GM21786 (cell line): ENCODE measurements at regions not wholly inside any gene's neighbourhood (a gene's known extent, or its start where the extent isn't known, plus 50 kb on each side); places are given as distances from the start of the nearest gene placed in this dataset.
A peak's percentile ranks its signal among the peaks of the same experiment; 100 is the strongest.
"Not testable (repeated sequence)": the region's sequence is repeated elsewhere in the genome, so short reads cannot be mapped to it uniquely, and the experiment has no call there.

Experiments used
- ATAC-seq: cut with Tn5 transposase; IDR thresholded peaks from one replicate; pipeline ENCODE4 v1.9.1; 2021; ENCODE audit not compliant: unreplicated experiment

GRCh38 chr22:22296047-22296446 lies 51.5 kb downstream of the VPREB1 start:
- ATAC-seq: not testable (repeated sequence)

DNA sequence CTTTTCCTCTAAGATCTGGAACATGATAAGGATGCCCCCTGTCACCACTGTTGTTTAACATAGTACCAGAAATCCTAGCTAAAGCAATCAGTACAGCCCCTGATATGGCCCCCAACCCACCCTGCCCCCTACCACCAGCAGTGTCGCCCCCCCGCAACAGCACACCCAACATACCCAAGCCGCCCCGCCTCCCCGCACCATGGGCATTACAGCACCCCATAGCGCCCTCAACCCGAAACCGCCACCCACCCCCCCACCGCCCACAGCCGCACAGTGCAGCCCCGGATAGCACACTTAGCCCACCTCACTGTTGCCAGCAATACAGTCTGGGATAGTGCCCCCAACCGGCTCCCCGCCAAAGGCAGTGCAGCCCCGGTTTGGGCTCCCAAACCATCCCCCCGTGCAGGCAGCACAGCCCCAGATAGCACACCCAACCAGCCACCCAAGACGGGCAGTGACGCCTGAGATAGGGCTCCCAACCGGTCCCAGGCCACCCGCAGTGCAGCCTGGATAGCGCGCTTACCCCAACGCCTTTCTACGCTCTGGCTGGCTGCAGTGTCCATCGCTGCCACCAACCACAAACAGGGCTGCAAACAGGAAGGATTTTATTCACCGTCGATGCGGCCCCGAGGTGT lies 52.7 kb downstream of the VPREB1 start:
- ATAC-seq: not testable (repeated sequence)

DNA sequence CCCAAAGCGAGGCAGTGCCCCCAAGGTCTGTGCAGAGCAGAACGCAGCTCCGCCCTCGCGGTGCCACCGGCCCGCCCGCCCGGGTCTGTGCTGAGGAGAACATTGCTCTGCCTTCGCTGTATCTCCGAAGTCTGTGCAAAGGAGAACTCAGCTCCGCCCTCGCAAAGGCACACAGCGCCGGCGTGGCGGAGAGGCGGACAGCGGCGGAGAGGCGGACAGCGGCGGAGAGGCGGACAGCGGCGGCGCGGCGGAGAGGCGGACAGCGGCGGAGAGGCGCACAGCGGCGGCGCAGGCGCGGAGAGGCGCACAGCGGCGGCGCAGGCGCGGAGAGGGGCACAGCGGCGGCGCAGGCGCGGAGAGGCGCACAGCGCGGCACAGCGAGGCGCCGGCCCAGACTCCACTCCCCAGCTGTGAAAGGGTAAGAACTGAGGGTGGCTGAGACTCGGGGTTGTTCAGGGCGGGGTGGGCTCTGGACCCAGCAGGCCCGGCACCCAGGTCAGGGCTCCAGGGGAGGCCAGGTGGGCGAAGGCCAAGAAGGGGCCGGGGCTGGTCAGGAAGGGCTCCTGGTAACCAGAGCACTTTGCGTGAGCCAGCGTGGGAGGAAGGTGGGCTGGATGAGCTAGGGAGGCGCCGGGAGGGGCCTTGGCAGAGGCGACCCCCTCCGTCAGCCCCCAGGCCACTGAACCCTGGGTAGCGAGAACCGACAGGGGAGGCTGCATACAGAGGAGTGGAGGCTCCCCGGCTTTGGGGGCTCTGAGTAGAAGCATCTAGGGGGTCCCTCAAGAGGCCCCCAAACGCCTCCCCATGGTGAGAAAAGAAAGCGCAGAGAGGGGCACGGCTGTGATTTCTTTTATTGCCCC lies 53.4 kb downstream of the VPREB1 start:
- ATAC-seq: peak; percentile 92

DNA sequence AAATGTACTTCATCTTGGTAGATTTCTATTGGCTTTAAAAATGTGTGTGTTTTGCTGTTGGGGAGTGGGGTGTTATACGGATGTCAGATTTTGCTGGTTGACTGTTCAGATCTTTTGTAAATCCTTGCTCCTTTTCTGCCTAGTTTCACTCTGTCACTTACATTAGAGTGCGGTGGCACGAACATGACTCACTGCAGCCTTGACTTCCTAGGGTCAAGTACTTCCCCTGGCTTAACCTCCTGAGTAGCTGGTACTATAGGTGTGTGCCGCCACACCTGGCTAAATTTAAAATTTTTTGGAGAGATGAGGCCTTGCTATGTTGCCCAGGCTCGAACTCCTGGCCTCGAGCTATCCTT lies 54.0 kb downstream of the VPREB1 start:
- not testable (repeated sequence) for ATAC-seq

DNA sequence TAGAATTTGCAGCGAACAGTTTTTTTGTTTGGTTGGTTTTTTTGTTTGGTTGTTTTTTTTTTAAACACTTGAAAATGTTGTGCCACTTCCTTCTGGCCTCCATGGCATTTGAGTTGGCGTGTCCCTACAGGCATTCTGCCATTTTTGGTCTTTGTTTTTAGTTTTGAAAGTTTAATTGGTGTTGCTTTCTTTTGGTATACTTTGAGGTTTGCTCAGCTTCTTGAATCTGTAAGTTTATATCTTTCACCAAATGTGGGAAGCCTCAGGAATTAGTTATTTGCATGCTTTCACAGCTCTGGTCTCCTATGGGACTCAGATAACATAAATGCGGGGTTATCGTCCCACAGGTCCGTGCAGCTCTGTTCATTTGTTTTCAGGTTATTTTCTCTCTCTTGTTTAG lies 55.9 kb downstream of the VPREB1 start:
- ATAC-seq: not testable (repeated sequence)

GRCh38 chr22:22300946-22301345 lies 56.4 kb downstream of the VPREB1 start:
- not testable (repeated sequence) for ATAC-seq

GRCh38 chr22:22316589-22316988 lies 72.0 kb downstream of the VPREB1 start:
- no peak for ATAC-seq

- ATAC-seq: no peak
Observed at GRCh38 chr22:22318723-22319465, 74.3 kb downstream of the VPREB1 start.

DNA sequence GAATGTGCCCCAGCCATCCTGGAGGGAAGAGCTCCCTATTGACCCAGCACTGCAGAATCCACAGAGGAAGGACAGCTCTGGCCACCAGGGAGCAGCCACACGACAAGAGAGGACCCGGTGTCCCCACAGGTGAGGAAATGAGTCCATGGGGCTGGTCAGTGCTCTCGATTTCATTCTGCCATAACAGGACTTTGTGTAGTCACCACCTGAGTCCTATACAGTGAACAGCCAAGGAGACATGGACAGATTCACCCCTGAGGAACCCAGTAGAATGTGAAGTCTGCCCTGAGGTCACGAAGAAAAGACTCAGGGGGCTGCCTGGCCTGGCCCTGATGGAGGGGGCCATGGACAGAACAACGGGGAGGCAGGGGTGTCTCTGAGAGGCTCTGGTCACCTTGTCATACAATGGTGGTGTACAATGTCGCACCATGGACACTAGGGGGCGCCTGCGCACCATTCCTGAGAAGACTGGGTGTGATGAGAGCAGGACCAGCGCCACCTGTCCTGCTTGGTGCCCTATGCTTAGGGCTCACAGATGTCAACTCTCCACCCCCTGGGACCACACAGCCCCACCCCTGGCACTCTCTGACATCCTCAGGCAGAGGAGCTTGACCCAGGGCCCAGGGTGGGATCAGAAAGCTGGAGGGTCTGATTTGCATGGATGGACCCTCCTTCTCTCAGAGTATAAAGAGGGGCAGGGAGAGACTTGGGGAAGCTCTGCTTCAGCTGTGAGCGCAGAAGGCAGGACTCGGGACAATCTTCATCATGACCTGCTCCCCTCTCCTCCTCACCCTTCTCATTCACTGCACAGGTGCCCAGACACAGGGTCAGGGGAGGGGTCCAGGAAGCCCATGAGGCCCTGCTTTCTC lies 77.4 kb downstream of the VPREB1 start:
- peak; percentile 75 for ATAC-seq

GRCh38 chr22:22322792-22323191 lies 78.2 kb downstream of the VPREB1 start:
- no peak for ATAC-seq

DNA sequence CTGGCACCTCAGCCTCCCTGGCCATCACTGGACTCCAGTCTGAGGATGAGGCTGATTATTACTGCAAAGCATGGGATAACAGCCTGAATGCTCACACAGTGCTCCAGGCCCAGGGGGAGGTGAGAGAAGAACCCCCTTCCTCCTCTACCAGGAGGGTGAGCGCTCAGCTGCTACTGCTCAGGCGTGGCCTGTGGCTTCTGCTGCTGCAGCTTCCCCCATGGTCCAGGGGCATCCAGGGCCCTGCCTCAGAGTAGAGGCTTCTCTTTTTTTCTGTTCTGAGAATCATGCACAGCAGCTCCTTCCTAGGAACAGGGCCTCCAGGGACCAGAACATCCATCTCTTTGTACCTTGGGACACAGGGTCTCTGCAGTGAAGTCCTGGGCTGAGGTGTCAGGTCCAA lies 83.1 kb downstream of the VPREB1 start:
- no peak for ATAC-seq

DNA sequence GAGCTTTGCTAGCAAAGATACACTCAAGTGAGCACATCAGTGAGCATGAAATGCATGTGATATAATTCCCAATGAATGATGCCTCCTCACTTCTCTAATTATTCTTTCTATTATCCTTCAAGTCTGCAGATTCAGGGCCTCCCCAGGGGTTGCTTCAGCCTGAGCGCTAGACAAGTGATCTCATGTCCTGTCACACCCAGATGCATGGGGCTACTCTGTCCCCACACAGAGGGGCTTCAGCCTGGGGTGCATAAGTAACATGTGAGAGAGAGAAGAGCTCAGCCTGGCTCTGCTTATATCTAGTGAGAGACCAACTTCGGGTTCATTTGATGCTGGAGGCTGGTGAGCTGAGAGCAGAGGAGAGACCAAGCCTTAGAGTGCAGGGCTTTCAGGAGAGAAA lies 85.2 kb downstream of the VPREB1 start:
- no peak for ATAC-seq

GRCh38 chr22:22335640-22336039 lies 91.1 kb downstream of the VPREB1 start:
- ATAC-seq: not testable (repeated sequence)

DNA sequence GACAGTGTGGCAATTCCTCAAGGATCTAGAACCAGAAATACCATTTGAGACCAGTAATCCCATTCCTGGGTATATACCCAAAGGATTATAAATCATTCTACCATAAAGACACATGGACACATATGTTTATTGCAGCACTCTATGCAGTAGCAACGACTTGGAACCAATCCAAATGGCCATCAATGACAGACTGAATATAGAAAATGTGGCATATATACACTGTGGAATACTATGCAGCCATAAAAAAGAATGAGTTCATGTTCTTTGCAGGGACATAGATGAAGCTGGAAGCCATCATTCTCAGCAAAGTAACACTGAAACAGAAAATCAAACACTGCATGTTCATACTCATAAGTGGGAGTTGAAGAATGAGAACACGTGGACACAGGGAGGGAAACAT lies 91.7 kb downstream of the VPREB1 start:
- not testable (repeated sequence) for ATAC-seq

GRCh38 chr22:22338778-22339177 lies 94.2 kb downstream of the VPREB1 start:
- not testable (repeated sequence) for ATAC-seq

DNA sequence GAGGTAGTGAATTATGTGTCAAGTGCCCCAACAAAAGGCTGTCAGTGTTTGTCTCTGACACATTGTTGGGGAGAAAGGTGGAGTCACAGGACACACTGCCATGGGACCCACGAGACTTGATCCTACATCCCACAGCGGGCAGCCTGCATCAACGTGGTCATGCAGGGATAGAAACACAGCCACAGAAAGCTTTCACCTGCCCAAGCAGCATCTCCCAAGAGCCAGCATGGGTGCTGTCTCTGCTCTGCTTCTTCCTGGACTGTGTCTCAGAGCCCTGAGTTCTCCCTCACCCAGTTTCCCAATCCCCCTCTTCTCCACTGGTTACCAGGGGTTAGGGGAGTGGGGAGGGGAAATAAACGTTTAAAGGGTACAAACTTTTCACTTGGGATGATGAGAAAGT lies 97.2 kb downstream of the VPREB1 start:
- ATAC-seq: no peak

DNA sequence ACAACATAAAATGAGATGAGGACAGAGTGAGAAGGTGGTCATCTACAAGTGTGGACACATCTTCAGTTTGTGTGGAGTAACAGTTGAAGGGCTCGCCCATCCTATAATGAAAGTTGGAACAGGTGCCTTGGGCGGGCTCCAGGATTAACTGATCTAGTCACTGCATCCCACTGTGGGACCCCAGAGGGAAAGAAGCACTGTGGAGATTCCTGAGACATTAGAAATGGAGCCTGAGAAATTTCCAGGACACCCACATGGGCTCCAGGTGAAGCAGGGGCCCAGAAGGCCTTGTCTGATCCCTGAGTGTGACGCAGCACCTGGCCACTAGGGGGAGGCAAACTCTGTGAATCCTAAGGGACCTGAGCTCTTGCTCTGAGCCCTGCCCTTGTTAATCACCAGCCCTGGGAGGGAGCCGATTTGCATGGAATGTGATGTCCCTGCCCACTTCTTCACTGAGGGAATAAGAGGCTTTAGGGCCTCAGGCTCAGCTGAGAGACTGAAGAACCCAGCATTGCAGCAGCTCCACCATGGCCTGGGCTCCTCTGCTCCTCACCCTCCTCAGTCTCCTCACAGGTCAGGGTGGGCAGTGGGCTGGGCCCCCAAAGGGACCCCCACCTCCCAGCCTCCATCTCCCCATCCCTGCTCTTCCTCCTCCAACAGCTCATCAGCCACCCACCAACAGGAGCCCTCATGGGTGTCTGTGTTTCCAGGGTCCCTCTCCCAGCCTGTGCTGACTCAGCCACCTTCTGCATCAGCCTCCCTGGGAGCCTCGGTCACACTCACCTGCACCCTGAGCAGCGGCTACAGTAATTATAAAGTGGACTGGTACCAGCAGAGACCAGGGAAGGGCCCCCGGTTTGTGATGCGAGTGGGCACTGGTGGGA lies 98.4 kb downstream of the VPREB1 start:
- no peak for ATAC-seq

DNA sequence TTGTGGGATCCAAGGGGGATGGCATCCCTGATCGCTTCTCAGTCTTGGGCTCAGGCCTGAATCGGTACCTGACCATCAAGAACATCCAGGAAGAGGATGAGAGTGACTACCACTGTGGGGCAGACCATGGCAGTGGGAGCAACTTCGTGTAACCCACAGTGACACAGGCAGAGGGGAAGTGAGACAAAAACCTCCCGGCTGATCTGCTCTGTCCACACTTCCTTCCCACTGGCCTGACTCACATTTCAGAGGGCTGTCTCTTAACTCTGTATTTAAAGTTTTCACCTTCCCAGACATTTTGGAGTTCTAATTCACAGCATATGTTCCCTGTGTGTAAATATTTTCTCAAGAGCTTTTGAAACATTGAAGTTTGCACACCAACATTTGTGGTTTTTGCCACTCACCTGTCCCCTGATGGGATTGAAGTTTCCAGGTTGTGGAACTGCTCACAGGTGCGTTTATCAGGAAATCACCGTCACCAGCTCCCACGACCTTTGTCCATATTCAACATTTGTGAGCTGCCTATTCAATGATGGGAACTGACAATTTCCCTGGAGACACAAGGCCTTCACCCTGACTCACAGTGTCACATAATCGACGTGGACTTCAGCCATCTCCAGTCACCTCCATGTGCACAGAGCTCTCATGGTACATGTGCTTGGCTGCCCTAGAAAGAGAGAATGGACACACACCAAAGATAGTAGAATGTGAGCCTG lies 99.2 kb downstream of the VPREB1 start:
- no peak for ATAC-seq

DNA sequence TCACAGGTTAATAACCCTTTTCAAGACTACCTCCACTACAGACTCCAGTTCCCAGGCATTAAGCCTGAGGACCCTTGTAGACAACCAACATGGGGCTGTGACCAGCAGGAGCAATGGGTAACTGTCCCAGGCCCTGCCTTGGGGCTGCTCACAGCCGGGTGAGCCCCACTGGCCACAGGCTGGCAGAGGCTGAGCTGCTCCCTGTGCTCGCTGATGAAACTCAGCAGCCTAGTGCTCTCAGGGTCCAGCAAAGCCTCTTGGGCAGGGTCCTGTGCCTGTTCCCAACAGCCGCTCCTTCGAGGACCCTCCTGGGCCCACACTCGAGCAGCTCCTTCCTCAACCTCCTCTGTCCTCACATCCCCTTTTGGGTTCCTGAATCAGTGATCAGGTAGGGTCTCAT lies 99.8 kb downstream of the VPREB1 start:
- no peak for ATAC-seq
